H1 (cell line): ENCODE measurements at regions not wholly inside any gene's neighbourhood (a gene's known extent, or its start where the extent isn't known, plus 50 kb on each side); places are given as distances from the start of the nearest gene placed in this dataset.

Experiments used
- CTCF ChIA-PET: fragments of 300-600 bp; sonication (Branson Sonifier 250); formaldehyde crosslinking; loops from one replicate; lab custom pipeline; 2021; ENCODE audit not compliant: partially characterized antibody; lab: Charles Lee
- POLR2A ChIA-PET: fragments of 300-600 bp; sonication (Branson Sonifier 250); formaldehyde crosslinking; loops from one replicate; lab custom pipeline; 2021; ENCODE audit warnings: inconsistent platforms; ENCODE audit not compliant: partially characterized antibody; lab: Charles Lee
- DNase-seq, 2 experiments: peaks; one replicate each; pipeline versions ENCODE4 v3.0.0 to v3.0.0-alpha.2; 2010 to 2022; ENCODE audit warnings: low spot score in 2 of 2, low read depth in 1 of 2, mixed read lengths in 1 of 2
- FAIRE-seq: peaks from 2 replicates; lab custom pipeline; 2011; peaks lifted over from hg19 to GRCh38; lab: Jason Lieb, UNC
- H2AFZ ChIP-seq: 2 replicates; pipeline ENCODE4 v1.8.1; 2012; ENCODE audit warnings: low read length, inconsistent platforms
- H2AK5ac ChIP-seq: 2 replicates; pipeline ENCODE4 v1.6.1; 2013; ENCODE audit warnings: low read depth, low read length
- H2BK120ac ChIP-seq: replicated peaks from 2 replicates; pipeline ENCODE3; 2013; ENCODE audit warnings: low read depth, low read length, inconsistent platforms
- H2BK12ac ChIP-seq: 2 replicates; pipeline ENCODE4 v1.6.1; 2013; ENCODE audit warnings: low read depth, low read length
- H2BK15ac ChIP-seq: 2 replicates; pipeline ENCODE4 v1.6.1; 2013; ENCODE audit warnings: low read length
- H2BK20ac ChIP-seq: 2 replicates; pipeline ENCODE4 v1.6.1; 2013; ENCODE audit warnings: low read length
- H2BK5ac ChIP-seq: 2 replicates; pipeline ENCODE4 v1.6.1; 2013; ENCODE audit warnings: low read depth, low read length
- H3K14ac ChIP-seq: 2 replicates; pipeline ENCODE4 v1.6.1; 2013; ENCODE audit warnings: inconsistent platforms; ENCODE audit not compliant: insufficient read length
- H3K18ac ChIP-seq: 2 replicates; pipeline ENCODE4 v1.6.1; 2013; ENCODE audit warnings: low read length; ENCODE audit errors: extremely low read depth
- H3K23ac ChIP-seq: 2 replicates; pipeline ENCODE4 v1.6.1; 2013; ENCODE audit warnings: inconsistent platforms; ENCODE audit not compliant: insufficient read length
- H3K23me2 ChIP-seq: 2 replicates; pipeline ENCODE4 v1.6.1; 2013; ENCODE audit warnings: low read depth, low read length
- H3K27ac ChIP-seq: 2 replicates; pipeline ENCODE4 v1.6.1; 2011; ENCODE audit warnings: low read depth, low read length, inconsistent platforms
- H3K27me3 ChIP-seq, 4 experiments: replicated peaks in 1 of 4; 1 replicate in 1 of 4; 2 replicates in 3 of 4; pipeline versions ENCODE4 v1.6.1 to v1.8.1; 2011 to 2013; ENCODE audit warnings: low read length in 3 of 4, mild to moderate bottlenecking in 3 of 4, inconsistent platforms in 2 of 4, mixed read lengths in 2 of 4, moderate library complexity in 1 of 4; ENCODE audit not compliant: control insufficient read depth in 3 of 4, insufficient read depth in 3 of 4; ENCODE audit errors: extremely low read depth in 1 of 4
- H3K36me3 ChIP-seq, 4 experiments: 2 replicates each; pipeline versions ENCODE4 v1.6.1 to v1.8.1; 2011 to 2013; ENCODE audit warnings: mild to moderate bottlenecking in 4 of 4, low read length in 3 of 4, moderate library complexity in 2 of 4, control low read depth in 1 of 4, inconsistent platforms in 1 of 4; ENCODE audit not compliant: insufficient read depth in 4 of 4, control insufficient read depth in 2 of 4
- H3K4ac ChIP-seq: replicated peaks from 2 replicates; pipeline ENCODE3; 2013; ENCODE audit warnings: low read length, low read depth, mixed read lengths, inconsistent platforms; ENCODE audit not compliant: insufficient read length
- H3K4me1 ChIP-seq, 4 experiments: replicated peaks in 1 of 4; 1 replicate in 1 of 4; 2 replicates in 3 of 4; pipeline versions ENCODE4 v1.6.1 to v1.8.1; 2011 to 2013; ENCODE audit warnings: low read length in 3 of 4, inconsistent platforms in 2 of 4, mixed read lengths in 1 of 4; ENCODE audit not compliant: insufficient read depth in 4 of 4, control insufficient read depth in 3 of 4
- H3K4me2 ChIP-seq, 2 experiments: 2 replicates each; pipeline versions ENCODE4 v1.6.1 to v1.8.1; 2011 to 2013; ENCODE audit warnings: low read depth in 2 of 2, low read length in 2 of 2, control low read depth in 1 of 2, inconsistent platforms in 1 of 2, mild to moderate bottlenecking in 1 of 2; ENCODE audit not compliant: insufficient read depth in 1 of 2
- H3K4me3 ChIP-seq, 4 experiments: fragments of 200-600, 300-600 bp in 1 of 4; sonication (generic), shearing (Covaris generic), sonication (Bioruptor Twin) in 1 of 4; 2 replicates each; pipeline versions ENCODE4 v1.5.1 to v1.8.1; 2011 to 2016; ENCODE audit warnings: low read length in 4 of 4, low read depth in 3 of 4, control low read depth in 2 of 4, inconsistent platforms in 2 of 4, mild to moderate bottlenecking in 2 of 4, mixed read lengths in 1 of 4, moderate library complexity in 1 of 4; ENCODE audit not compliant: insufficient read depth in 2 of 4; ENCODE audit errors: extremely low read depth in 1 of 4
- H3K56ac ChIP-seq: replicated peaks from 2 replicates; pipeline ENCODE3; 2013; ENCODE audit warnings: low read depth, mild to moderate bottlenecking, mixed read lengths, low read length, inconsistent platforms; ENCODE audit not compliant: insufficient read length
- H3K79me1 ChIP-seq: 2 replicates; pipeline ENCODE4 v1.6.1; 2013; ENCODE audit warnings: low read depth, low read length, control low read depth
- H3K79me2 ChIP-seq, 2 experiments: 2 replicates each; pipeline versions ENCODE4 v1.6.1 to v1.8.1; 2012 to 2013; ENCODE audit warnings: low read length in 2 of 2, mild to moderate bottlenecking in 2 of 2, inconsistent platforms in 1 of 2; ENCODE audit not compliant: insufficient read depth in 2 of 2, control insufficient read depth in 1 of 2
- H3K9ac ChIP-seq, 4 experiments: replicated peaks in 1 of 4; 1 replicate in 1 of 4; 2 replicates in 3 of 4; pipeline versions ENCODE4 v1.6.1 to v1.8.1; 2011 to 2013; ENCODE audit warnings: low read depth in 3 of 4, low read length in 3 of 4, control low read depth in 2 of 4, mild to moderate bottlenecking in 2 of 4, moderate library complexity in 2 of 4, inconsistent platforms in 1 of 4; ENCODE audit errors: extremely low read depth in 1 of 4
- H3K9me3 ChIP-seq, 2 experiments: 2 replicates each; pipeline versions ENCODE4 v1.6.1 to v1.8.1; 2012 to 2013; ENCODE audit warnings: mild to moderate bottlenecking in 2 of 2, moderate library complexity in 2 of 2, control low read depth in 1 of 2, inconsistent platforms in 1 of 2, low read depth in 1 of 2, low read length in 1 of 2, mixed read lengths in 1 of 2; ENCODE audit not compliant: insufficient read depth in 2 of 2
- H4K20me1 ChIP-seq, 2 experiments: replicated peaks in 1 of 2; 2 replicates each; pipeline versions ENCODE3 to v1.8.1; 2011 to 2013; ENCODE audit warnings: inconsistent platforms in 2 of 2, low read length in 2 of 2, mild to moderate bottlenecking in 1 of 2; ENCODE audit not compliant: insufficient read depth in 2 of 2, control insufficient read depth in 1 of 2
- H4K5ac ChIP-seq: 2 replicates; pipeline ENCODE4 v1.6.1; 2013; ENCODE audit warnings: low read length, low read depth, mixed read lengths, inconsistent platforms; ENCODE audit not compliant: insufficient read length
- H4K8ac ChIP-seq: 2 replicates; pipeline ENCODE4 v1.8.0; 2013; ENCODE audit warnings: mild to moderate bottlenecking, moderate library complexity, low read length, inconsistent platforms; ENCODE audit not compliant: insufficient read depth; ENCODE audit errors: extremely low read depth
- H4K91ac ChIP-seq: replicated peaks from 2 replicates; pipeline ENCODE3; 2013; ENCODE audit warnings: low read length, mixed read lengths, inconsistent platforms; ENCODE audit not compliant: insufficient read length
- BACH1 ChIP-seq: IDR thresholded peaks from 2 replicates; pipeline ENCODE4 v1.6.1; 2012; ENCODE audit warnings: low read length, improper control_type of control experiment
- CREB1 ChIP-seq: IDR thresholded peaks from 2 replicates; pipeline ENCODE4 v1.6.1; 2012; ENCODE audit warnings: inconsistent platforms
- GTF2F1 ChIP-seq: IDR thresholded peaks from 2 replicates; pipeline ENCODE4 v1.6.1; 2012; ENCODE audit warnings: low read depth, low read length, improper control_type of control experiment, borderline replicate concordance
- RXRA ChIP-seq: IDR thresholded peaks from 2 replicates; pipeline ENCODE4 v1.6.1; 2011; ENCODE audit warnings: low read depth, mild to moderate bottlenecking, low read length, moderate library complexity; ENCODE audit not compliant: insufficient read depth
- SIN3A ChIP-seq, 2 experiments: IDR thresholded peaks in 1 of 2; conservative IDR thresholded peaks in 1 of 2; 2 replicates each; pipeline ENCODE4 v1.6.1; 2011 to 2012; ENCODE audit warnings: low read length in 2 of 2, improper control_type of control experiment in 1 of 2, low read depth in 1 of 2, mild to moderate bottlenecking in 1 of 2
- TAF7 ChIP-seq: optimal IDR thresholded peaks from 2 replicates; pipeline ENCODE3; 2011; ENCODE audit warnings: low read depth, mild to moderate bottlenecking, inconsistent platforms, low read length, moderate library complexity, borderline replicate concordance
- WGBS, 2 experiments: shearing (Covaris generic) in 1 of 2; methylation state at CpG; one replicate each; pipeline versions ENCODE4 v1.1.6 to v1.1.7; 2013 to 2015; ENCODE audit warnings: low lambda C conversion rate in 2 of 2, mixed read lengths in 2 of 2, inconsistent platforms in 1 of 2, low coverage in 1 of 2, missing lambda C conversion rate in 1 of 2; ENCODE audit not compliant: insufficient replicate concordance in 2 of 2, insufficient coverage in 1 of 2, insufficient read length in 1 of 2; ENCODE audit errors: extremely low coverage in 1 of 2, missing lambda C conversion rate in 1 of 2; 5-methylcytosine and 5-hydroxymethylcytosine counted together
- TF ChIP-seq, protein P1 (sequence below): IDR thresholded peaks from 2 replicates; pipeline ENCODE4 v1.6.1; 2012; ENCODE audit warnings: inconsistent platforms
- TF ChIP-seq, protein P2 (sequence below): IDR thresholded peaks from 2 replicates; pipeline ENCODE4 v1.6.1; 2012; ENCODE audit warnings: inconsistent platforms

DNA sequence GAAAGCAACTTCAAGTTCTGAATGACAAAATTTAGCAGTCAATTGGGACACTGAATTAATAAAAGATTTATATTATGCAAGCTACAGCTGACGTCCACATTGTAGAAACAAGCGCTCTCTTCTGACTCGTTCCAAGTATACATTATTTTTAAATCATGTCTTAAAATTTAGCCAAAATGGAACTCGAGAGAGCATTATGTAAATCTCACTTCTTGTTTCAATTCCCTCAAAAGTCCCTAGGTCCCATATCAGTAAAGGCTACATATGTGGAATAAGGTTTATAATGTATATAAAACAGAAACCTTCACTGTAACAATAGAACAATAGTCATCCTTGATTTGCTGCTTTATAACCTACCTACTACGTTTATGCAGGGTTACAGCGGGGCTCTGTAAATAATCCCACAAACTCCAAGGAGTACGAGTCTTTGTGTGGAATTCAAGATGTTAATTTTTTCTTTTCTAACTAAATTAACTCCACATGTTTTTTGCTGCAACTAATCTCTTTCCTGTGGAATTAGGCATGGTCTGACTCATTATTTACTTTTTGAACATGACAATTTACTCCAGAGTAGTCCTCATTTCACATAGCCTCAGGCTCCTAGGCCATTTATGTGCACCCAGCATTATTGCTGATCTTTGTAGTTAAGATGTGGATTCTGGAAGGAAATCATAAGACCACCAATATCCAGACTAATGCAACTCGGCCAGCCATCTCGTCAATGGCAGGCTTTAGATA lies 785.1 kb downstream of the LTN1 start:
- no peak overlapping the region for H3K4me3 ChIP-seq
- H2BK5ac ChIP-seq, result no peak overlapping the region
- no peak overlapping the region for H3K23ac ChIP-seq
- H3K14ac ChIP-seq, result no peak overlapping the region
- TF ChIP-seq, protein P1, sequence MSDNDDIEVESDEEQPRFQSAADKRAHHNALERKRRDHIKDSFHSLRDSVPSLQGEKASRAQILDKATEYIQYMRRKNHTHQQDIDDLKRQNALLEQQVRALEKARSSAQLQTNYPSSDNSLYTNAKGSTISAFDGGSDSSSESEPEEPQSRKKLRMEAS, result no peak
- TF ChIP-seq, protein P2, sequence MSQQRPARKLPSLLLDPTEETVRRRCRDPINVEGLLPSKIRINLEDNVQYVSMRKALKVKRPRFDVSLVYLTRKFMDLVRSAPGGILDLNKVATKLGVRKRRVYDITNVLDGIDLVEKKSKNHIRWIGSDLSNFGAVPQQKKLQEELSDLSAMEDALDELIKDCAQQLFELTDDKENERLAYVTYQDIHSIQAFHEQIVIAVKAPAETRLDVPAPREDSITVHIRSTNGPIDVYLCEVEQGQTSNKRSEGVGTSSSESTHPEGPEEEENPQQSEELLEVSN, result no peak
- TF ChIP-seq GTF2F1 (no peak), TAF7 (no peak), CREB1 (no peak), BACH1 (no peak), SIN3A (conservative IDR thresholded peaks at IDR 0.05 in 1 of 2, IDR thresholded peaks at IDR 0.05 in 1 of 2; ENCODE audit: low read depth in 1 of 2, low read length in 2 of 2) (no peak), RXRA (no peak)
- TF ChIP-seq, all 59 proteins: peak for 0
- DNase-seq (no peak), FAIRE-seq (no peak)
- Histone ChIP-seq H3K79me1 (no peaks in the 10 kb centered on the region), H4K8ac (no peak overlapping the region), H3K4me2 (no peak overlapping the region), H3K9me3 (no peaks in the 10 kb centered on the region; a peak in 1 of 4 replicates), H2BK12ac (no peak overlapping the region), H3K9ac (no peak overlapping the region), H3K4me1 (no peaks in the 10 kb centered on the region), H4K20me1 (no peaks in the 10 kb centered on the region), H2AK5ac (no peak overlapping the region), H3K18ac (no peak overlapping the region), H3K56ac (no peak overlapping the region), H2BK120ac (no peak overlapping the region), H3K27ac (no peak overlapping the region), H4K5ac (no peak overlapping the region), H3K4ac (no peak overlapping the region), H3K27me3 (no peaks in the 10 kb centered on the region), H2BK20ac (no peak overlapping the region), H2AFZ (no peak overlapping the region), H2BK15ac (no peak overlapping the region), H4K91ac (no peak overlapping the region), H3K79me2 (no peaks in the 10 kb centered on the region), H3K36me3 (no peaks in the 10 kb centered on the region), H3K23me2 (no peaks in the 10 kb centered on the region)
- POLR2A ChIA-PET, result no interaction called here
- 83% methylated on average over 9 of the region's 9 CpGs; no CpG with 5 or more reads in 1 of the 2 experiments for WGBS, 2 experiments
- CTCF ChIA-PET, result interaction anchor here (0.9 kb wide), 1 partner anchor 14 kb away, joined by 3 read pairs; no protein-coding TSS in a partner anchor
